ENCODE measurements at regions not wholly inside any gene's neighbourhood (a gene's known extent, or its start where the extent isn't known, plus 50 kb on each side); places are given as distances from the start of the nearest gene placed in this dataset.

DNA sequence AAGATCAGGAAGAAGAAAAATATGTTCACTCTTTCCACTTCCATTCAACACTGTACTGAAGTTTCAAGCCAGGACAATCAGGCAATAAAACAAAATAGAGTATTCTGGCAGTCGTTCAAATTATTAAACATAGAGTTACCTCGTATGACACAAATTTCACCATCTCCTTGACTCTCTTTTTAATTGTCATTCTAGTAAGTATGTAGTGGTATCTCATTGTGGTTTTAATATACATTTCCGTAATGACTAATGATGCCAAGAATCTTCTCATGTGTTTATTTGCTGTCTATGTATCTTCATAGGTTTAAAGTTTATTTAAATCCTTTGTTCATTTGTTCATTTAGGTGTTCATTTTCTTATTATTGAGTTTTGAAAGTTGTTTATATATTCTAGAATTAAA is 352.2 kb downstream of the IDS start:
- TF ChIP-seq EZH2 (optimal IDR thresholded peaks at IDR 0.05; ENCODE audit: low read depth, low read length) (no peak), EZH2phosphoT487 (IDR thresholded peaks at IDR 0.05; ENCODE audit: low read length) (no peak)
- TF ChIP-seq, protein P1, sequence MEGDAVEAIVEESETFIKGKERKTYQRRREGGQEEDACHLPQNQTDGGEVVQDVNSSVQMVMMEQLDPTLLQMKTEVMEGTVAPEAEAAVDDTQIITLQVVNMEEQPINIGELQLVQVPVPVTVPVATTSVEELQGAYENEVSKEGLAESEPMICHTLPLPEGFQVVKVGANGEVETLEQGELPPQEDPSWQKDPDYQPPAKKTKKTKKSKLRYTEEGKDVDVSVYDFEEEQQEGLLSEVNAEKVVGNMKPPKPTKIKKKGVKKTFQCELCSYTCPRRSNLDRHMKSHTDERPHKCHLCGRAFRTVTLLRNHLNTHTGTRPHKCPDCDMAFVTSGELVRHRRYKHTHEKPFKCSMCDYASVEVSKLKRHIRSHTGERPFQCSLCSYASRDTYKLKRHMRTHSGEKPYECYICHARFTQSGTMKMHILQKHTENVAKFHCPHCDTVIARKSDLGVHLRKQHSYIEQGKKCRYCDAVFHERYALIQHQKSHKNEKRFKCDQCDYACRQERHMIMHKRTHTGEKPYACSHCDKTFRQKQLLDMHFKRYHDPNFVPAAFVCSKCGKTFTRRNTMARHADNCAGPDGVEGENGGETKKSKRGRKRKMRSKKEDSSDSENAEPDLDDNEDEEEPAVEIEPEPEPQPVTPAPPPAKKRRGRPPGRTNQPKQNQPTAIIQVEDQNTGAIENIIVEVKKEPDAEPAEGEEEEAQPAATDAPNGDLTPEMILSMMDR (IDR thresholded peaks at IDR 0.05; ENCODE audit: low read length) = no peak

Data from MM.1S (cell line).